ENCODE measurements at regions not wholly inside any gene's neighbourhood (a gene's known extent, or its start where the extent isn't known, plus 50 kb on each side); places are given as distances from the start of the nearest gene placed in this dataset.
"Not testable (repeated sequence)": the region's sequence is repeated elsewhere in the genome, so short reads cannot be mapped to it uniquely, and the experiment has no call there.

GRCh38 chr20:4635781-4636180 is 50.5 kb upstream of the PRNP start:
- Histone ChIP-seq H3K36me3 (ENCODE audit: control insufficient read depth in 3 of 3, insufficient read depth in 3 of 3, low read length in 3 of 3) (no peaks in the 10 kb centered on the region), H3K27me3 (ENCODE audit: control insufficient read depth in 3 of 3, insufficient read depth in 3 of 3, low read length in 3 of 3) (peaks cover 0 to 4% (median 4%) of the 10 kb centered on the region in 3 donors), H3K9ac (ENCODE audit: low read depth in 1 of 3, low read length in 3 of 3) (no peak overlapping the region), H3K4me3 (ENCODE audit: low read length in 3 of 3) (no peak overlapping the region), H3K4me1 (ENCODE audit: control insufficient read depth in 3 of 3, insufficient read depth in 3 of 3, low read length in 3 of 3) (peaks cover 0 to 9% (median 0%) of the 10 kb centered on the region in 3 donors), H3K9me3 (ENCODE audit: control insufficient read depth in 3 of 3, low read length in 3 of 3) (no peaks in the 10 kb centered on the region), H3K27ac (ENCODE audit: low read depth, low read length) (no peak overlapping the region)

DNA sequence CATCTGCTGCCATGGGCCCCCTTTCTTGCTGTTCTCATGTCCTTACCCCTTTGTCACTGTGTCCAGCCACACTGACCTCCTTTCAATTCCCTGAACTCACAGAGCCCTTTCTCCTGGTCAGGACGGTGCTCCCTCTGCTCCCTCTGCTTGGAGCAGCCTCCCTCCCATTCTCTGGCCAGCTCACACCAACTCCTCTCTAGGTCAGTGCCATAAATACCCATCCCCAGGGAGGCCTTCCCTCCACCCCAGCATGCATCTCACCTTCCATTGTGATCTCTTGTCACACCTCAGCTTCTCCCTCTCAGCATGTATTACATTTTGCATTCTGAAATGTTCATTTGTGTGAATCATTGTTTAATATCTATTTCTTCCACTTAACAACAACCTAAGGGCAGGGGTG is 50.9 kb upstream of the PRNP start:
- Histone ChIP-seq H3K36me3 (ENCODE audit: control insufficient read depth in 3 of 3, insufficient read depth in 3 of 3, low read length in 3 of 3) (no peaks in the 10 kb centered on the region), H3K9ac (ENCODE audit: low read depth in 1 of 3, low read length in 3 of 3) (no peak overlapping the region), H3K4me3 (ENCODE audit: low read length in 3 of 3) (no peak overlapping the region), H3K27me3 (ENCODE audit: control insufficient read depth in 3 of 3, insufficient read depth in 3 of 3, low read length in 3 of 3) (peaks cover 0 to 4% (median 4%) of the 10 kb centered on the region in 3 donors), H3K9me3 (ENCODE audit: control insufficient read depth in 3 of 3, low read length in 3 of 3) (no peaks in the 10 kb centered on the region), H3K4me1 (ENCODE audit: control insufficient read depth in 3 of 3, insufficient read depth in 3 of 3, low read length in 3 of 3) (peaks cover 0 to 9% (median 0%) of the 10 kb centered on the region in 3 donors), H3K27ac (ENCODE audit: low read depth, low read length) (no peak overlapping the region)

DNA sequence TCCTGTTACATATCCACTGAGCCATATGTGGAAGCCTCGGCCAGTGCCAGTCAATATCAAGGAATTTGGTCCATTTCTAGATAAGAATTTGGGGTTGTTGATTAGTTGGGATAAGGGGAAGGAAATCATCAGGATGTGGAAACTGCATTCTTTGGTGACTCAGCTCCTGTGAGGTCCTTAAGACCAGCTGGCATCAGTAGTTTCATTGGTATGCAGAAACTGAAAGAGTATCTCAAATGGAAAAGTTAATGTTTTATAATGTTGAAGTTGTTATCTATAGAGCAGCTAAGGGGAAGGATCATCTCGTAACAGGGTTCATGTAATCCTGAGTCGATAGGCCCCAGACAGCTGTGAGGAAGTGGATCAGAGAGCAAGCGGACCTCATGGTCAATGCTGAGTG is 52.5 kb upstream of the PRNP start:
- no peak overlapping the region for H3K27ac ChIP-seq (ENCODE audit: low read depth, low read length)
- H3K27me3 ChIP-seq (ENCODE audit: control insufficient read depth in 3 of 3, insufficient read depth in 3 of 3, low read length in 3 of 3) = peaks cover 0 to 4% (median 4%) of the 10 kb centered on the region in 3 donors
- H3K9me3 ChIP-seq (ENCODE audit: control insufficient read depth in 3 of 3, low read length in 3 of 3) = no peaks in the 10 kb centered on the region
- H3K36me3 ChIP-seq (ENCODE audit: control insufficient read depth in 3 of 3, insufficient read depth in 3 of 3, low read length in 3 of 3) = no peaks in the 10 kb centered on the region
- H3K9ac ChIP-seq (ENCODE audit: low read depth in 1 of 3, low read length in 3 of 3) = no peak overlapping the region
- no peak overlapping the region for H3K4me3 ChIP-seq (ENCODE audit: low read length in 3 of 3)
- peaks cover 0 to 9% (median 0%) of the 10 kb centered on the region in 3 donors for H3K4me1 ChIP-seq (ENCODE audit: control insufficient read depth in 3 of 3, insufficient read depth in 3 of 3, low read length in 3 of 3)

DNA sequence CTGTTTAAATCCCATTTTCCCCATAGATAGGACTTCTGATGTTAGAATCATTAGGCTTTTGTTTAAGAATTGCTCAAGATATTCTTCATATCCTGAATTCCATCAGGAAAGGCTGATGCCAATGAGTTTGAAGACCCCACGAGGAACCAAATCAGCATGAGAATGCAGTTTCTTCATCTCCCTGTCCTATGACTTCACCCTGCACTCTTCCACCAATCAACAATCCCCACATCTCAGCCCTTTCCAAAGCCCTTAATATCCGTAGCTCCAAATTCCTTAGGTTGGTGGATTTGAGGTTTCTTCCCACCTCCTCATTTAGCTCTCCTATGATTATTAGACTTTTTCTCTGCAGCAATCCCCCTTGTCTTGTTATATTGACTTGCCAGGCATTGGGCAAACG is 52.9 kb upstream of the PRNP start:
- no peak overlapping the region for H3K4me3 ChIP-seq (ENCODE audit: low read length in 3 of 3)
- H3K4me1 ChIP-seq (ENCODE audit: control insufficient read depth in 3 of 3, insufficient read depth in 3 of 3, low read length in 3 of 3) = peaks cover 0 to 9% (median 0%) of the 10 kb centered on the region in 3 donors
- H3K27me3 ChIP-seq (ENCODE audit: control insufficient read depth in 3 of 3, insufficient read depth in 3 of 3, low read length in 3 of 3) = peaks cover 0 to 4% (median 4%) of the 10 kb centered on the region in 3 donors
- no peaks in the 10 kb centered on the region for H3K9me3 ChIP-seq (ENCODE audit: control insufficient read depth in 3 of 3, low read length in 3 of 3)
- no peaks in the 10 kb centered on the region for H3K36me3 ChIP-seq (ENCODE audit: control insufficient read depth in 3 of 3, insufficient read depth in 3 of 3, low read length in 3 of 3)
- no peak overlapping the region for H3K27ac ChIP-seq (ENCODE audit: low read depth, low read length)
- no peak overlapping the region for H3K9ac ChIP-seq (ENCODE audit: low read depth in 1 of 3, low read length in 3 of 3)

GRCh38 chr20:4632876-4633275 is 53.4 kb upstream of the PRNP start:
- H3K4me1 ChIP-seq (ENCODE audit: control insufficient read depth in 3 of 3, insufficient read depth in 3 of 3, low read length in 3 of 3) = peaks cover 0 to 9% (median 0%) of the 10 kb centered on the region in 3 donors
- H3K9me3 ChIP-seq (ENCODE audit: control insufficient read depth in 3 of 3, low read length in 3 of 3) = no peaks in the 10 kb centered on the region
- H3K4me3 ChIP-seq (ENCODE audit: low read length in 3 of 3) = no peak overlapping the region
- no peak overlapping the region for H3K27ac ChIP-seq (ENCODE audit: low read depth, low read length)
- peaks cover 0 to 4% (median 4%) of the 10 kb centered on the region in 3 donors for H3K27me3 ChIP-seq (ENCODE audit: control insufficient read depth in 3 of 3, insufficient read depth in 3 of 3, low read length in 3 of 3)
- no peaks in the 10 kb centered on the region for H3K36me3 ChIP-seq (ENCODE audit: control insufficient read depth in 3 of 3, insufficient read depth in 3 of 3, low read length in 3 of 3)
- H3K9ac ChIP-seq (ENCODE audit: low read depth in 1 of 3, low read length in 3 of 3) = no peak overlapping the region

GRCh38 chr20:4626228-4626627 is 60.0 kb upstream of the PRNP start:
- H3K27ac ChIP-seq (ENCODE audit: low read depth, low read length) = no peak overlapping the region
- H3K4me3 ChIP-seq (ENCODE audit: low read length in 3 of 3) = no peak overlapping the region
- H3K9ac ChIP-seq (ENCODE audit: low read depth in 1 of 3, low read length in 3 of 3) = no peak overlapping the region
- H3K36me3 ChIP-seq (ENCODE audit: control insufficient read depth in 3 of 3, insufficient read depth in 3 of 3, low read length in 3 of 3) = no peaks in the 10 kb centered on the region
- H3K27me3 ChIP-seq (ENCODE audit: control insufficient read depth in 3 of 3, insufficient read depth in 3 of 3, low read length in 3 of 3) = peaks cover 0 to 2% (median 0%) of the 10 kb centered on the region in 3 donors
- peaks cover 0 to 4% (median 0%) of the 10 kb centered on the region in 3 donors for H3K9me3 ChIP-seq (ENCODE audit: control insufficient read depth in 3 of 3, low read length in 3 of 3)
- H3K4me1 ChIP-seq (ENCODE audit: control insufficient read depth in 3 of 3, insufficient read depth in 3 of 3, low read length in 3 of 3) = no peaks in the 10 kb centered on the region

- Histone ChIP-seq H3K27ac (ENCODE audit: low read depth, low read length) (no peak overlapping the region), H3K27me3 (ENCODE audit: control insufficient read depth in 3 of 3, insufficient read depth in 3 of 3, low read length in 3 of 3) (peaks cover 0 to 2% (median 0%) of the 10 kb centered on the region in 3 donors), H3K9me3 (ENCODE audit: control insufficient read depth in 3 of 3, low read length in 3 of 3) (peaks cover 0 to 4% (median 0%) of the 10 kb centered on the region in 3 donors), H3K36me3 (ENCODE audit: control insufficient read depth in 3 of 3, insufficient read depth in 3 of 3, low read length in 3 of 3) (no peaks in the 10 kb centered on the region), H3K4me3 (ENCODE audit: low read length in 3 of 3) (no peak overlapping the region), H3K9ac (ENCODE audit: low read depth in 1 of 3, low read length in 3 of 3) (no peak overlapping the region), H3K4me1 (ENCODE audit: control insufficient read depth in 3 of 3, insufficient read depth in 3 of 3, low read length in 3 of 3) (no peaks in the 10 kb centered on the region)
These were observed 60.6 kb upstream of the PRNP start for GRCh38 chr20:4625687-4626086.

DNA sequence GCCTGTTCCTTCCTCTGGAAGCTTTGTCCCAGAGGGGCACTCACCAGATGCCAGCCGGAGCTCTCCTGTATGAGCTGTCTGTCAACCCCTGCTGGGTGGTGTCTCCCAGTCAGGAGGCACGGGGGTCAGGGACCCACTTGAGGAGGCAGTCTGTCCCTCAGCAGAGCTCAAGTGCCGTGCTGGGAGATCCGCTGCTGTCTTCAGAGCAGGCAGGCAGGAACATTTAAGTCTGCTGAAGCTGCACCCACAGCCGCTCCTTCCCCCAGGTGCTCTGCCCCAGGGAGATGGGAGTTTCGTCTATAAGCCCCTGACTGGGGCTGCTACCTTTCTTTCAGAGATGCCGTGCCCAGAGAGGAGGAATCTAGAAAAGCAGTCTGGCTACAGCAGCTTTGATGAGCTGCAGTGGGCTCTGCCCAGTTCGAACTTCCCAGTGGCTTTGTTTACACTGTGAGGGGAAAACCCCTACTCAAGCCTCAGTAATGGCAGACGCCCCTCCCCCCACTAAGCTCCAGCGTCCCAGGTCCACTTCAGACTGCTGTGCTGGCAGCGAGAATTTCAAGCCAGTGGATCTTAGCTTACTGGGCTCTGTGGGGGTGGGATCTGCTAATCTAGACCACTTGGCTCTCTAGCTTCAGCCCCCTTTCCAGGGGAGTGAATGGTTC is 61.5 kb upstream of the PRNP start:
- not testable (repeated sequence) for H3K27me3 ChIP-seq (ENCODE audit: control insufficient read depth in 3 of 3, insufficient read depth in 3 of 3, low read length in 3 of 3)

DNA sequence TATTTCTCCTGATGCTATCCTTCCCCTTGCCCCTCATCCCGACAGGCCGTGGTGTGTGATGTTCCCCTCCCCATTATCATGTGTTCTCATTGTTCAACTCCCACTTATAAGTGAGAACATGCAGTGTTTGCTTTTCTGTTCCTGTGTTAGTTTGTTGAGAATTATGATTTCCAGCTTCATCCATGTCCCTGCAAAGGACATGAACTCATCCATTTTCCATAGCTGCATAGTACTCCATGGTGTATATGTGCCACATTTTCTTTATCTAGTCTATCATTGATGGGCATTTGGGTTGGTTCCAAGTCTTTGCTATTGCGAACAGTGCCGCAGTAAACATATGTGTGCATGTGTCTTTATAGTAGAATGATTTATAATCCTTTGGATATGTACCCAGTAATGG is 67.1 kb upstream of the PRNP start:
- not testable (repeated sequence) for H3K27me3 ChIP-seq (ENCODE audit: control insufficient read depth in 3 of 3, insufficient read depth in 3 of 3, low read length in 3 of 3); H3K4me1 ChIP-seq (ENCODE audit: control insufficient read depth in 3 of 3, insufficient read depth in 3 of 3, low read length in 3 of 3); H3K36me3 ChIP-seq (ENCODE audit: control insufficient read depth in 3 of 3, insufficient read depth in 3 of 3, low read length in 3 of 3); H3K9me3 ChIP-seq (ENCODE audit: control insufficient read depth in 3 of 3, low read length in 3 of 3); H3K27ac ChIP-seq (ENCODE audit: low read depth, low read length); H3K9ac ChIP-seq (ENCODE audit: low read depth in 1 of 3, low read length in 3 of 3); H3K4me3 ChIP-seq (ENCODE audit: low read length in 3 of 3)

More for the DNA sequence above, 61.5 kb upstream of the PRNP start:
- H3K27ac ChIP-seq (ENCODE audit: low read depth, low read length); H3K9ac ChIP-seq (ENCODE audit: low read depth in 1 of 3, low read length in 3 of 3); H3K9me3 ChIP-seq (ENCODE audit: control insufficient read depth in 3 of 3, low read length in 3 of 3); H3K4me3 ChIP-seq (ENCODE audit: low read length in 3 of 3); H3K36me3 ChIP-seq (ENCODE audit: control insufficient read depth in 3 of 3, insufficient read depth in 3 of 3, low read length in 3 of 3); H3K4me1 ChIP-seq (ENCODE audit: control insufficient read depth in 3 of 3, insufficient read depth in 3 of 3, low read length in 3 of 3): not testable (repeated sequence)

GRCh38 chr20:4617484-4617883 is 68.8 kb upstream of the PRNP start:
- Histone ChIP-seq H3K4me1 (ENCODE audit: control insufficient read depth in 3 of 3, insufficient read depth in 3 of 3, low read length in 3 of 3) (peaks cover 9 to 12% (median 10%) of the 10 kb centered on the region in 3 donors), H3K9me3 (ENCODE audit: control insufficient read depth in 3 of 3, low read length in 3 of 3) (no peaks in the 10 kb centered on the region), H3K27me3 (ENCODE audit: control insufficient read depth in 3 of 3, insufficient read depth in 3 of 3, low read length in 3 of 3) (no peaks in the 10 kb centered on the region), H3K27ac (ENCODE audit: low read depth, low read length) (no peak overlapping the region), H3K4me3 (ENCODE audit: low read length in 3 of 3) (no peak overlapping the region), H3K9ac (ENCODE audit: low read depth in 1 of 3, low read length in 3 of 3) (no peak overlapping the region), H3K36me3 (ENCODE audit: control insufficient read depth in 3 of 3, insufficient read depth in 3 of 3, low read length in 3 of 3) (no peaks in the 10 kb centered on the region)
